ENCODE measurements at regions not wholly inside any gene's neighbourhood (a gene's known extent, or its start where the extent isn't known, plus 50 kb on each side); places are given as distances from the start of the nearest gene placed in this dataset.

GRCh38 chr13:74966275-74966674 lies 515.7 kb downstream of the TBC1D4 start:
- Histone ChIP-seq H3K4me3 (ENCODE audit: low read length) (no peak overlapping the region), H3K9me3 (ENCODE audit: control insufficient read depth, insufficient read depth, low read length) (no peaks in the 10 kb centered on the region), H3K27me3 (ENCODE audit: control insufficient read depth, insufficient read depth, low read length) (no peaks in the 10 kb centered on the region), H3K27ac (ENCODE audit: low read length) (no peak overlapping the region), H3K4me1 (ENCODE audit: control insufficient read depth, insufficient read depth, low read length) (no peaks in the 10 kb centered on the region), H3K36me3 (ENCODE audit: control insufficient read depth, insufficient read depth, low read length) (no peaks in the 10 kb centered on the region)
- Mint-ChIP-seq H3K27me3 (ENCODE audit: low read depth in 2 of 2) (peaks cover 0 to 2% of the 10 kb centered on the region in 2 donors), H3K9me3 (peaks cover 0 to 5% of the 10 kb centered on the region in 2 donors), H3K27ac (no peak overlapping the region), H3K4me3 (no peak overlapping the region), H3K36me3 (no peaks in the 10 kb centered on the region), H3K4me1 (no peaks in the 10 kb centered on the region)
- ATAC-seq (no peak), DNase-seq (no peak)
- intact Hi-C loops (cut with micrococcal nuclease) = no loop called here
- 100% methylated on average over 1 of the region's 4 CpGs for WGBS (ENCODE audit: insufficient coverage)
- TF ChIP-seq CTCF (IDR thresholded peaks at IDR 0.05) = no peak

- H3K9me3 Mint-ChIP-seq = peaks cover 9 to 23% of the 10 kb centered on the region in 2 donors
- WGBS (ENCODE audit: insufficient coverage) = 60% methylated on average over 1 of the region's 2 CpGs
- H3K36me3 Mint-ChIP-seq = peaks cover 19% of the 10 kb centered on the region
These were observed 536.3 kb downstream of the TBC1D4 start for GRCh38 chr13:74945637-74946036.

GRCh38 chr13:74931698-74932433 lies 550.1 kb downstream of the TBC1D4 start:
- Histone ChIP-seq H3K4me1 (ENCODE audit: control insufficient read depth, insufficient read depth, low read length) (no peaks in the 10 kb centered on the region), H3K4me3 (ENCODE audit: low read length) (no peak overlapping the region), H3K9me3 (ENCODE audit: control insufficient read depth, insufficient read depth, low read length) (no peaks in the 10 kb centered on the region), H3K36me3 (ENCODE audit: control insufficient read depth, insufficient read depth, low read length) (no peaks in the 10 kb centered on the region), H3K27ac (ENCODE audit: low read length) (no peak overlapping the region), H3K27me3 (ENCODE audit: control insufficient read depth, insufficient read depth, low read length) (no peaks in the 10 kb centered on the region)
- Mint-ChIP-seq H3K36me3 (no peaks in the 10 kb centered on the region), H3K4me3 (no peak overlapping the region), H3K27me3 (ENCODE audit: low read depth in 2 of 2) (no peaks in the 10 kb centered on the region), H3K27ac (no peak overlapping the region), H3K9me3 (peaks cover 5 to 6% of the 10 kb centered on the region in 2 donors), H3K4me1 (no peaks in the 10 kb centered on the region)
- DNase-seq = no peak
- intact Hi-C loops (cut with micrococcal nuclease) = no loop called here
- no peak for TF ChIP-seq CTCF (IDR thresholded peaks at IDR 0.05)
- ATAC-seq = no peak

More at GRCh38 chr13:74945637-74946036, 536.3 kb downstream of the TBC1D4 start:
- Histone ChIP-seq H3K4me1 (ENCODE audit: control insufficient read depth, insufficient read depth, low read length) (no peaks in the 10 kb centered on the region), H3K27ac (ENCODE audit: low read length) (no peak overlapping the region), H3K4me3 (ENCODE audit: low read length) (no peak overlapping the region), H3K36me3 (ENCODE audit: control insufficient read depth, insufficient read depth, low read length) (no peaks in the 10 kb centered on the region), H3K9me3 (ENCODE audit: control insufficient read depth, insufficient read depth, low read length) (no peaks in the 10 kb centered on the region), H3K27me3 (ENCODE audit: control insufficient read depth, insufficient read depth, low read length) (no peaks in the 10 kb centered on the region)
- H3K27me3 Mint-ChIP-seq (ENCODE audit: low read depth in 2 of 2) = peaks cover 0 to 5% of the 10 kb centered on the region in 2 donors
- TF ChIP-seq CTCF (IDR thresholded peaks at IDR 0.05) = no peak
- DNase-seq (no peak), ATAC-seq (no peak)
- no peaks in the 10 kb centered on the region for H3K4me1 Mint-ChIP-seq
- no peak overlapping the region for H3K27ac Mint-ChIP-seq
- no peak overlapping the region for H3K4me3 Mint-ChIP-seq
- intact Hi-C loops (cut with micrococcal nuclease) = no loop called here
